ENCODE measurements at regions not wholly inside any gene's neighbourhood (a gene's known extent, or its start where the extent isn't known, plus 50 kb on each side); places are given as distances from the start of the nearest gene placed in this dataset.

DNA sequence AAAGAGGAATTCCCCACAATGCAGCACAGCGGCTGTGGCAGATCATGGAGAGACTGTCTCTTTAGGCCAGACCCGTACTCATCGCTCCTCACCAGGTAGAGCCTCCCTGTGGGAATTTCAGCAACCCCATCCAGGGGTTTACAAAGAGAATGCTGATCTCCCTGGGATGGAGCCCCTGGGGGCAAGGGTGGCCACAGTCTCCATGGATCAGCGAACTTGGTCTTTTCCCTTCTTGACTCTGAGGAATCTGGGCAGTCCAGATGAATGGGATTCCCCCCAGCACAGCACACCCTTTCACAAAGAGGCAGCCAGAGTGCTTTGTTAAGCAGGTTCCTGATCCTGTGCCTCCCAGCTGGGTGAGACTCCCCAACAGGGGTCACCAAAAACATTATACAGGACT, 108.7 kb upstream of the RGMB start:
- Histone ChIP-seq H4K20me1 (ENCODE audit: insufficient read depth) (no peaks in the 10 kb centered on the region), H3K9me3 (ENCODE audit: low read length) (peaks cover 8% of the 10 kb centered on the region), H2AFZ (ENCODE audit: low read depth, low read length) (no peak overlapping the region), H3K27ac (ENCODE audit: low read length) (no peak overlapping the region), H3F3A (ENCODE audit: insufficient read depth, low read length, poor library complexity, severe bottlenecking) (no peaks in the 10 kb centered on the region), H3K9ac (ENCODE audit: low read length) (no peak overlapping the region), H3K79me2 (replicated peaks; ENCODE audit: insufficient read depth, low read length) (no peaks in the 10 kb centered on the region), H3K27me3 (ENCODE audit: insufficient read depth, low read depth, low read length) (no peaks in the 10 kb centered on the region), H3K36me3 (ENCODE audit: insufficient read depth, low read length) (no peaks in the 10 kb centered on the region), H3K4me2 (ENCODE audit: low read length) (no peak overlapping the region), H3K4me3 (ENCODE audit: low read length) (no peak overlapping the region), H3K9me2 (ENCODE audit: insufficient read depth, low read length) (no peaks in the 10 kb centered on the region)
- TF ChIP-seq MXI1 (conservative IDR thresholded peaks at IDR 0.05; ENCODE audit: poor library complexity, severe bottlenecking) (no peak), RAD21 (conservative IDR thresholded peaks at IDR 0.05) (no peak), EP300 (conservative IDR thresholded peaks at IDR 0.05; ENCODE audit: poor library complexity, severe bottlenecking) (no peak), POLR2AphosphoS5 (IDR thresholded peaks at IDR 0.05) (no peak), EZH2 (IDR thresholded peaks at IDR 0.05; ENCODE audit: borderline replicate concordance, insufficient read depth, low read length, poor library complexity, severe bottlenecking) (no peak), TAF1 (IDR thresholded peaks at IDR 0.05; ENCODE audit: low read depth) (no peak), SMC3 (conservative IDR thresholded peaks at IDR 0.05; ENCODE audit: poor library complexity) (no peak)
- TF ChIP-seq, protein P1, sequence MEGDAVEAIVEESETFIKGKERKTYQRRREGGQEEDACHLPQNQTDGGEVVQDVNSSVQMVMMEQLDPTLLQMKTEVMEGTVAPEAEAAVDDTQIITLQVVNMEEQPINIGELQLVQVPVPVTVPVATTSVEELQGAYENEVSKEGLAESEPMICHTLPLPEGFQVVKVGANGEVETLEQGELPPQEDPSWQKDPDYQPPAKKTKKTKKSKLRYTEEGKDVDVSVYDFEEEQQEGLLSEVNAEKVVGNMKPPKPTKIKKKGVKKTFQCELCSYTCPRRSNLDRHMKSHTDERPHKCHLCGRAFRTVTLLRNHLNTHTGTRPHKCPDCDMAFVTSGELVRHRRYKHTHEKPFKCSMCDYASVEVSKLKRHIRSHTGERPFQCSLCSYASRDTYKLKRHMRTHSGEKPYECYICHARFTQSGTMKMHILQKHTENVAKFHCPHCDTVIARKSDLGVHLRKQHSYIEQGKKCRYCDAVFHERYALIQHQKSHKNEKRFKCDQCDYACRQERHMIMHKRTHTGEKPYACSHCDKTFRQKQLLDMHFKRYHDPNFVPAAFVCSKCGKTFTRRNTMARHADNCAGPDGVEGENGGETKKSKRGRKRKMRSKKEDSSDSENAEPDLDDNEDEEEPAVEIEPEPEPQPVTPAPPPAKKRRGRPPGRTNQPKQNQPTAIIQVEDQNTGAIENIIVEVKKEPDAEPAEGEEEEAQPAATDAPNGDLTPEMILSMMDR (IDR thresholded peaks at IDR 0.05; ENCODE audit: poor library complexity, severe bottlenecking): no peak
- TF ChIP-seq, protein P2, sequence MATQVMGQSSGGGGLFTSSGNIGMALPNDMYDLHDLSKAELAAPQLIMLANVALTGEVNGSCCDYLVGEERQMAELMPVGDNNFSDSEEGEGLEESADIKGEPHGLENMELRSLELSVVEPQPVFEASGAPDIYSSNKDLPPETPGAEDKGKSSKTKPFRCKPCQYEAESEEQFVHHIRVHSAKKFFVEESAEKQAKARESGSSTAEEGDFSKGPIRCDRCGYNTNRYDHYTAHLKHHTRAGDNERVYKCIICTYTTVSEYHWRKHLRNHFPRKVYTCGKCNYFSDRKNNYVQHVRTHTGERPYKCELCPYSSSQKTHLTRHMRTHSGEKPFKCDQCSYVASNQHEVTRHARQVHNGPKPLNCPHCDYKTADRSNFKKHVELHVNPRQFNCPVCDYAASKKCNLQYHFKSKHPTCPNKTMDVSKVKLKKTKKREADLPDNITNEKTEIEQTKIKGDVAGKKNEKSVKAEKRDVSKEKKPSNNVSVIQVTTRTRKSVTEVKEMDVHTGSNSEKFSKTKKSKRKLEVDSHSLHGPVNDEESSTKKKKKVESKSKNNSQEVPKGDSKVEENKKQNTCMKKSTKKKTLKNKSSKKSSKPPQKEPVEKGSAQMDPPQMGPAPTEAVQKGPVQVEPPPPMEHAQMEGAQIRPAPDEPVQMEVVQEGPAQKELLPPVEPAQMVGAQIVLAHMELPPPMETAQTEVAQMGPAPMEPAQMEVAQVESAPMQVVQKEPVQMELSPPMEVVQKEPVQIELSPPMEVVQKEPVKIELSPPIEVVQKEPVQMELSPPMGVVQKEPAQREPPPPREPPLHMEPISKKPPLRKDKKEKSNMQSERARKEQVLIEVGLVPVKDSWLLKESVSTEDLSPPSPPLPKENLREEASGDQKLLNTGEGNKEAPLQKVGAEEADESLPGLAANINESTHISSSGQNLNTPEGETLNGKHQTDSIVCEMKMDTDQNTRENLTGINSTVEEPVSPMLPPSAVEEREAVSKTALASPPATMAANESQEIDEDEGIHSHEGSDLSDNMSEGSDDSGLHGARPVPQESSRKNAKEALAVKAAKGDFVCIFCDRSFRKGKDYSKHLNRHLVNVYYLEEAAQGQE (IDR thresholded peaks at IDR 0.05; ENCODE audit: borderline replicate concordance): no peak

DNA sequence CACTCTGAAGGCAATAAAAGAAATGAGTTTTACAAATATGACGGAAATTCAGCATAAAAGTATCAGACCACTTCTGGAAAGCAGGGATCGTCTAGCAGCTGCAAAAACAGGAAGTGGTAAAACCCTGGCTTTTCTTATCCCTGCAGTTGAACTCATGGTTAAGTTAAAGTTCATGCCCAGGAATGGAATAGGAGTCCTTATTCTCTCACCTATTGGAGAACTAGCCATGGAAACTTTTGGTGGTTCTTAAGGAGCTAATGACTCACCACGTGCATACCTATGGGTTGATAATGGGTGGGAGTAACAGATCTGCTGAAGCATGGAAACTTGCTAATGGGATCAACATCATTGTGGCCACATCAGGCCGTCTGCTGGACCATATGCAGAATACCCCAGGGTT, 93.5 kb upstream of the RGMB start:
- Histone ChIP-seq H3K36me3 (ENCODE audit: insufficient read depth, low read length) (no peaks in the 10 kb centered on the region), H3K4me2 (ENCODE audit: low read length) (no peak overlapping the region), H3K9me2 (ENCODE audit: insufficient read depth, low read length) (no peaks in the 10 kb centered on the region), H3K9me3 (ENCODE audit: low read length) (no peaks in the 10 kb centered on the region), H3K27me3 (ENCODE audit: insufficient read depth, low read depth, low read length) (no peaks in the 10 kb centered on the region), H3K79me2 (replicated peaks; ENCODE audit: insufficient read depth, low read length) (no peaks in the 10 kb centered on the region), H3K27ac (ENCODE audit: low read length) (no peak overlapping the region), H3F3A (ENCODE audit: insufficient read depth, low read length, poor library complexity, severe bottlenecking) (no peaks in the 10 kb centered on the region), H2AFZ (ENCODE audit: low read depth, low read length) (no peak overlapping the region), H3K4me3 (ENCODE audit: low read length) (no peak overlapping the region), H3K9ac (ENCODE audit: low read length) (no peak overlapping the region), H4K20me1 (ENCODE audit: insufficient read depth) (no peaks in the 10 kb centered on the region)
- TF ChIP-seq MXI1 (conservative IDR thresholded peaks at IDR 0.05; ENCODE audit: poor library complexity, severe bottlenecking) (no peak), SMC3 (conservative IDR thresholded peaks at IDR 0.05; ENCODE audit: poor library complexity) (no peak), RAD21 (conservative IDR thresholded peaks at IDR 0.05) (no peak), EZH2 (IDR thresholded peaks at IDR 0.05; ENCODE audit: borderline replicate concordance, insufficient read depth, low read length, poor library complexity, severe bottlenecking) (no peak), POLR2AphosphoS5 (IDR thresholded peaks at IDR 0.05) (no peak), EP300 (conservative IDR thresholded peaks at IDR 0.05; ENCODE audit: poor library complexity, severe bottlenecking) (no peak), TAF1 (IDR thresholded peaks at IDR 0.05; ENCODE audit: low read depth) (no peak)
- TF ChIP-seq, protein P1 (IDR thresholded peaks at IDR 0.05; ENCODE audit: poor library complexity, severe bottlenecking): no peak
- TF ChIP-seq, protein P2 (IDR thresholded peaks at IDR 0.05; ENCODE audit: borderline replicate concordance): no peak
